OCI-LY1 (cell line): ENCODE measurements at regions not wholly inside any gene's neighbourhood (a gene's known extent, or its start where the extent isn't known, plus 50 kb on each side); places are given as distances from the start of the nearest gene placed in this dataset.

Experiments
- CTCF ChIP-seq: fragments of 200-600 bp; sonication (generic), shearing (Covaris generic); IDR thresholded peaks from 2 replicates; pipeline ENCODE4 v1.5.1; 2017; ENCODE audit warnings: mild to moderate bottlenecking, antibody characterized with exemption, low read length, moderate library complexity, mixed read lengths
- EZH2 ChIP-seq: fragments of 200-600 bp; sonication (generic), shearing (Covaris generic); IDR thresholded peaks from 2 replicates; pipeline ENCODE4 v1.8.0; 2017; ENCODE audit warnings: borderline replicate concordance, mixed run types, mild to moderate bottlenecking, antibody characterized with exemption, low read length, moderate library complexity, mixed read lengths

GRCh38 chr9:84059936-84060335, 79.3 kb downstream of the RMI1 start:
- TF ChIP-seq CTCF (no peak), EZH2 (no peak)
